ENCODE measurements at regions not wholly inside any gene's neighbourhood (a gene's known extent, or its start where the extent isn't known, plus 50 kb on each side); places are given as distances from the start of the nearest gene placed in this dataset.
A peak's percentile ranks its signal among the peaks of the same experiment; 100 is the strongest.
"Not testable (repeated sequence)": the region's sequence is repeated elsewhere in the genome, so short reads cannot be mapped to it uniquely, and the experiment has no call there.

DNA sequence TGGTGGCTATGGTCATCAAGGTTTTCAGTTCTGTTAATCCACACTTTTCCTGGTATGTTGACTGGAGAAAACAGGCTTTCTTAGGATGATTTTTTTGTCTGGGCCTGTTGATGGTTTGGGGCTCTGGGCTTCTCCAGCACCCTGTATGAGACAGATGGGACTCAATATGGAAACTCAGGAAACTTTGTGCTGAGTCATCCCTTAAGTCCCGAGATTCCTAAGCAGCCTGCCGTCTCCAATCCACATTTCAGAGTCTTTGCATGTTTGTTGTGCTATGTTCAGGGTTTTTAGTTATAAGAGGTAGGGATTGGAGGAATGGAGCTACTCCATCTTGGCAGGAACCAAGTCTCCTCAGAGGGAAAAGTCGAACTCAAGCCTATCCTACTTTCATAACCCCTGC is 253.3 kb upstream of the FOXF1 start:
- DNase-seq (ENCODE audit: low read depth, low spot score), result no peak

DNA sequence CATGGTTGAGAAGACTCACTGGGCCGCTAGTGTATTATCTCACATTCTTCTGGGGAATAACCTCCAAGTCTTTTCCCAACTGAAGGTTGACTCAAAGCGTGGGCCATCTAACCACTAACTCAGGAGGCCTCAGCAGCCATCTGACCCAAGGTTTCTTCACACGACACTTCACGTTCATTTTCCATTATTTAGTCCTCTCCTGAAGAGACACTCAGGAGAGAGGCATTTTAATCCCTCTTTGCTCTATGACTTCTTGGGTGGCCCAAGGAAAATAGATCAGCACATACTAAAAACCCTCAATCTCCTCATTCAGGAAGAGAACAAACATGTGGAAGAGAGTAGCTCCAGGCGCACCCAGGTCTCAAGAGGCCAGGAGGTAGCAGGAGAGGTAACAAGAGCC is 252.8 kb upstream of the FOXF1 start:
- DNase-seq (ENCODE audit: low read depth, low spot score), result no peak

GRCh38 chr16:86258713-86259112 is 251.6 kb upstream of the FOXF1 start:
- no peak for DNase-seq (ENCODE audit: low read depth, low spot score)

- no peak for DNase-seq (ENCODE audit: low read depth, low spot score)
Observed at GRCh38 chr16:86259499-86259898, 250.8 kb upstream of the FOXF1 start.

DNA sequence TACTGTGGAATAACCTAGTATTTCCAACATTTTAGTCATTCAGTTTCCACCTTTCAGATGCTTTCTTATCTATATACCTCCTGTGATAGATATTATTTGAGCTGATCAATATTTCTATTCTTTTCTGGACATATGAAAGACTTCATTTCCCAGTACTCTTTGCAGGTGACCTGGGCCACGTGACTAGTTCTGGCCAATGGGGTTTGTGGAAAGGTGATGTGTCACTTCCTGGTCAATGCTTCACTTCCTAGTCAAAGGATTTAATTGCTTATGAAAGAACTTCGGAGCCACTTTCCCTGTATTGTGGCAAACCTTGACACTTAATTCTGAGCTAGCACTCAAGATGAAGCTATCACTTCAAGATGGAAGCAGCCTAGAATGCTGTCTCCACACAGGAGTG is 248.9 kb upstream of the FOXF1 start:
- DNase-seq (ENCODE audit: low read depth, low spot score), result no peak

DNA sequence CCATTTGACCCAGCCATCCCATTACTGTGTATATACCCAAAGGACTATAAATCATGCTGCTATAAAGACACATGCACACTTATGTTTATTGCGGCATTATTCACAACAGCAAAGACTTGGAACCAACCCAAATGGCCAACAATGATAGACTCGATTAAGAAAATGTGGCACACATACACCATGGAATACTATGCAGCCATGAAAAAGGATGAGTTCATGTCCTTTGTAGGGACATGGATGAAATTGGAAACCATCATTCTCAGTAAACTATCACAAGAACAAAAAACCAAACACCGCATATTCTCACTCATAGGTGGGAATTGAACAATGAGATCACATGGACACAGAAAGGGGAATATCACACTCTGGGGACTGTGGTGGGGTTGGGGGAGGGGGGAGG is 242.7 kb upstream of the FOXF1 start:
- DNase-seq (ENCODE audit: low read depth, low spot score), result not testable (repeated sequence)

DNA sequence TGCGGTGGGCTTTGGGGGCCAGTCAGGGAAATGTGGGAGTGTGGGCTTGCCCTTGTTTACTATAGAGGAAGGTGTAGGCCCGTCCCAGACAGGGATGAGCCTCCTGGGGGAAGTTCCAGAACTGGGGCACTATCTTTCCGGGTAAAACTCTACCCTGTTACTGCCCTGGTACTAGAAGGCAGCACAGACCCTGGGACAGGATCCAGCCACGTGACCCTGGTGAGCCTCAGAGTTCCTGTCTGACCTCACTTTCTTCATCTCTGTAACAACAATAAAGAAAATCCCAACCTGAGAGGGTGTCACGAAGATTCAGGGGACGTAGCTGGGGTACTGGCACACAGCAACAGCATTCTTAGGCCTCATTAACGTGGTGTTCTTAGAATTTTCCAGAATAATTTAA is 239.6 kb upstream of the FOXF1 start:
- no peak for DNase-seq (ENCODE audit: low read depth, low spot score)

- no peak for DNase-seq (ENCODE audit: low read depth, low spot score)
Observed at GRCh38 chr16:86272744-86273143, 237.6 kb upstream of the FOXF1 start.

DNA sequence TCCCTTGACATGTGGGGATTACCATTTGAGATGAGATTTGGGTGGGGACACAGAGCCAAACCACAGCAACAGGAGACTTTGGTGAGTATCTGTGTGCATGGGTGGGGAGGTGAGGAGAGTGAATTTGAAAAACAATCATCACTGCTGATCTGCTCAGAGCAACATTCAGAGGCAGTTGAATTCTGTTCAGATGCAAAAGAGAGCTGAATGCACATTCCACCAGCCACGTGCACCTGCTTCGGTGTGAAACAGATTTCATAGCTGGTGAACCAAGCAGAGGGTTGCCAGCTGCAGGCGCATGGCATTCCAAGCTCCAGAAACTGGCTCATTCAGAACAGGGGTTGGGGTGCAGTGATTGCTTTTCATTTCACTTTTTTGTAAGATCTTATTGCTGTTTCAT is 233.1 kb upstream of the FOXF1 start:
- DNase-seq (ENCODE audit: low read depth, low spot score), result peak; percentile 61

- DNase-seq (ENCODE audit: low read depth, low spot score), result not testable (repeated sequence)
Observed at GRCh38 chr16:86277859-86278258, 232.5 kb upstream of the FOXF1 start.

GRCh38 chr16:86281421-86281820 is 228.9 kb upstream of the FOXF1 start:
- DNase-seq (ENCODE audit: low read depth, low spot score), result no peak

- DNase-seq (ENCODE audit: low read depth, low spot score), result no peak
Observed at GRCh38 chr16:86283944-86284343, 226.4 kb upstream of the FOXF1 start.

- DNase-seq (ENCODE audit: low read depth, low spot score), result no peak
Observed at GRCh38 chr16:86285421-86285820, 224.9 kb upstream of the FOXF1 start.

- DNase-seq (ENCODE audit: low read depth, low spot score), result no peak
Observed at GRCh38 chr16:86285938-86286921, 224.1 kb upstream of the FOXF1 start.

- peak; percentile 70 for DNase-seq (ENCODE audit: low read depth, low spot score)
Observed at GRCh38 chr16:86286991-86287663, 223.2 kb upstream of the FOXF1 start.

DNA sequence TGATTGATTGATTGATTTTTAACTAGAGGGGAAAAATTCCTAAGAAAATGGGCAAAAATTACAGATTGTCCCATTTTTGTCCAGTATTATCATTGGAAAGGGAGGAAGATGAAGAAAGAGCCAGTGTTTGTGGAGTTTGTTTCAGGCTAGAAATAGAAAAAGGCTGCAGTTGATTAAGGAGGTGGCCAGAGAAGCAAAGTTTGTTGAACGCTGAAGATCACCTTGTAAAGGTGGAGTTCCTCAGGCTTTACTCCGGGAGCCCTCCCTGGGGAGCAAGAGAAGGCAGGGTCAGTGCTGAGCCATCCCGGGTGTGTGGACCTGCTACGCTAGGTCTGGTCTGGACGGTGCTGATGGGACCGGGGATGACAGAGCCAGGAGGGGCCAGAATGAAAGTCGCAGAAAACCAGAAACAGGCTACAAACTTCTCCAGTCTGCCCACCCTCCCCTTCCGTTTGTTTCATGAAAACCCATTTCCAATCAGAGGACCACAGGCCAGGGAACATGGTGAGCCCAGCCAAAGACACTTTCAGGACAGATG is 222.6 kb upstream of the FOXF1 start:
- no peak for DNase-seq (ENCODE audit: low read depth, low spot score)

DNA sequence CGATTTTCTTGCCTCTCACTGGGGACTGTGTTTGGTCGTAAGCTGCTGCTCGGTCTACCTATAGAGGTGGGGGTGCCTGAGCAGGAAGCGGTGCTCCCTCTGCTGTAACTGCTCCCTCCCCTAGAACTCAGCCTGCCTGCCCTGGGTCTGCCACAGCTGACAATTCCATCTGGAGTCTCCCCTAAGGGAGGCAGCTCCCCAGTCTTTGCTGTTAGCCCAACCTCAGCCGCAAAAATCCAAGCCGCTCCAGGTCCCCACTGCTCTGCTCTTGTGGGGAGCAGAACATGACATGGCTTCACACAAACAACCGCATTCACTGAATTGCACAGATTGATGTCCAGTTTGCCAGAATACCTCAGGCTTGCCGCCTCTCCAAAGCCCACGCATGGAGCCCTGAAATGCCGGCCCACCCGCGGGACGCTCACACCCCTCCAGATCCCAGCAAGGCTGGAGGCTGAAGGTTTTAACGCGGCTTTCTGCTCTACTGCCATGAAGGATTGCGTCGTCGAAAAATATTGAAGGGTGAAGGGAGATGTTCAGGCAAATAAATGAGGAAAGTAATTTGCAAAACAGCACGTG is 221.5 kb upstream of the FOXF1 start:
- DNase-seq (ENCODE audit: low read depth, low spot score), result no peak

DNA sequence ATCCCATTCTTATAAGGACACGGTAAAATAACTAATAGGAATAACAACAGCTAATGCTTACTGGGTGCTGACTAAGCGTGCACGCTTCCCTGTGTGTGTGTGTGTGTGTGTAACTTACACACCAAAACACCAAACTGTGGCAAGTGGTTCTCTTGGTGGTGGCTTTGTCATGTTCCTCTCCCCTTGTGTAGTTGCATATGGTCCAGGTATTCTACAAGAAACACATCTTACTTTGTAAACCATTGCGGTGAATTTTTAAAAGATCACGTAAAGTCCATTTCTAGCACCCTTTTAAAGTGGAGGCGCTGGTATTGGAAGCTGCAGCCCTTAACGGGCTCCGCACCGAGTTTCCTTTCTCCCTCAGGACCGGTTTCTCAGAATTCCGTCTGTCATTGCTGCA is 221.0 kb upstream of the FOXF1 start:
- DNase-seq (ENCODE audit: low read depth, low spot score), result no peak

GRCh38 chr16:86289907-86290306 is 220.4 kb upstream of the FOXF1 start:
- DNase-seq (ENCODE audit: low read depth, low spot score), result no peak

DNA sequence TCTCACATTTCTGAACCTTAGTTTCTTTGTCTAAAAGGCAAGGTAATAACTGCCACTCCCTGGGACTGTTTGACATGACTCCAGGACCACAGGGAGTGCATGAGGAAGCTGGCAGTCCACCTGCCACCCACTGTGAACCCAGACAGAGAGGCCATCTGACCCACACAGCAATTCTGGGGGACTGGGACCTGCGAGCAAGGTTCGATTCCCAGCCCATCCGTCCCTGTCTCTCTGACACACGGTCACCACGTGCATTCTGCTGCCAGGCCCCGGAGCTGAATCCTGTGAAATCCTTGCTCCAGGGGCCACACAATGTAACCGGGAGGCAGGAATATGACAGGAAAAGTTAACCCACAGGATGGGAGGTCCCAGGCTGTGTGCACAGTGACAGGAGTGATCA is 218.8 kb upstream of the FOXF1 start:
- no peak for DNase-seq (ENCODE audit: low read depth, low spot score)

DNA sequence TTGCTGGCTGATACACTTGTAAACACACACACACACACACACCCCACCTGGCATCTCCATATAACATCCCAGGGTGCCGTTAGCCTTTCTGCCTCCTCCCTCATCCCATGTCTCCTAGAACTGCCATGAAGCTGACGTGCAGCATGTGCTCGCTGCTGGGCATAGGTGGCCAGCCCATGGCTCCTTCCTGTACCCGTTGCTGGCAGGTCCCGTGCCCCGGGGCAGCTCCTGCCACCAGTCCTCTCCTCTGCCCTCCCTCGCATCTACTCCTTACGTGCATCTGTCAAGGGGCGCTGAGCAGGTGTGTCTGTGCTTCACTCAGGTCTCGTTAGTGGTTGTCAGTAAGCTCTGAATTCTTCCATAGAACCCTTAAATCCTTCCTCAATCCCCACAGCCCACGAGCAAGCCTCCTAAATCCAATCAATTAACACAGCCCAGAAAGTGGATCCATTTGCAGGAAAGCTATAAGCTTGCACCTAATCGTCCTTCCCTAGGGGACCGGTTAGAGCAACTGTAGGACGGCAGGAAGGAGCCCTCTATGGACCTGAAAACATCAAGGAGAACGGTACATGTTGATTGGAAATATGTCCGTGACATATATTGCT is 218.1 kb upstream of the FOXF1 start:
- no peak for DNase-seq (ENCODE audit: low read depth, low spot score)

- no peak for DNase-seq (ENCODE audit: low read depth, low spot score)
Observed at GRCh38 chr16:86292942-86293341, 217.4 kb upstream of the FOXF1 start.

All from iPS DF 19.7 (cell line).